Astrocyte (in vitro differentiated cells and primary cell): ENCODE measurements at regions not wholly inside any gene's neighbourhood (a gene's known extent, or its start where the extent isn't known, plus 50 kb on each side); places are given as distances from the start of the nearest gene placed in this dataset.

Experiments
- DNase-seq: peaks from one replicate; pipeline ENCODE4 v3.0.0-alpha.2; 2010; ENCODE audit warnings: low read depth
- FAIRE-seq: peaks from 2 replicates; lab custom pipeline; 2011; peaks lifted over from hg19 to GRCh38; lab: Jason Lieb, UNC
- H2AFZ ChIP-seq: 2 replicates; pipeline ENCODE4 v1.6.0; 2012; ENCODE audit warnings: low read depth, low read length, inconsistent platforms
- H3K27ac ChIP-seq: 2 replicates; pipeline ENCODE4 v1.5.1; 2011; ENCODE audit warnings: low read depth, low read length, inconsistent platforms
- H3K27me3 ChIP-seq: 2 replicates; pipeline ENCODE4 v1.6.0; 2011; ENCODE audit warnings: low read length, inconsistent platforms; ENCODE audit not compliant: insufficient read depth
- H3K36me3 ChIP-seq: 2 replicates; pipeline ENCODE4 v1.5.1; 2011; ENCODE audit warnings: low read length, inconsistent platforms; ENCODE audit not compliant: insufficient read depth
- H3K4me1 ChIP-seq: 2 replicates; pipeline ENCODE4 v1.5.1; 2011; ENCODE audit warnings: low read length, inconsistent platforms; ENCODE audit not compliant: insufficient read depth
- H3K4me2 ChIP-seq: 2 replicates; pipeline ENCODE4 v1.6.0; 2012; ENCODE audit warnings: low read length, inconsistent platforms
- H3K4me3 ChIP-seq: 2 replicates; pipeline ENCODE4 v1.5.1; 2011; ENCODE audit warnings: low read depth, mild to moderate bottlenecking, low read length, inconsistent platforms; ENCODE audit not compliant: insufficient read depth
- H3K79me2 ChIP-seq: 2 replicates; pipeline ENCODE4 v1.6.0; 2012; ENCODE audit warnings: mild to moderate bottlenecking, low read length, inconsistent platforms; ENCODE audit not compliant: insufficient read depth
- H3K9ac ChIP-seq: 2 replicates; pipeline ENCODE4 v1.6.0; 2012; ENCODE audit warnings: mild to moderate bottlenecking, low read length, inconsistent platforms
- H3K9me3 ChIP-seq: 2 replicates; pipeline ENCODE4 v1.5.1; 2012; ENCODE audit warnings: low read depth, mild to moderate bottlenecking, low read length, inconsistent platforms; ENCODE audit not compliant: insufficient read depth
- H4K20me1 ChIP-seq: 2 replicates; pipeline ENCODE4 v1.6.0; 2012; ENCODE audit warnings: low read length, inconsistent platforms; ENCODE audit not compliant: insufficient read depth
- H3K27ac Mint-ChIP-seq: one replicate; pipeline ENCODE4 v1.8.0; 2021; ENCODE audit warnings: mild to moderate bottlenecking, mixed read lengths; ENCODE audit not compliant: unreplicated experiment
- H3K27me3 Mint-ChIP-seq: one replicate; pipeline ENCODE4 v1.8.0; 2021; ENCODE audit warnings: low read depth, mixed read lengths; ENCODE audit not compliant: unreplicated experiment
- H3K36me3 Mint-ChIP-seq: one replicate; pipeline ENCODE4 v1.8.0; 2021; ENCODE audit warnings: low read depth, mixed read lengths; ENCODE audit not compliant: unreplicated experiment
- H3K4me1 Mint-ChIP-seq: one replicate; pipeline ENCODE4 v1.8.0; 2021; ENCODE audit warnings: low read depth, mixed read lengths; ENCODE audit not compliant: unreplicated experiment
- H3K4me3 Mint-ChIP-seq: one replicate; pipeline ENCODE4 v1.8.0; 2021; ENCODE audit warnings: mild to moderate bottlenecking, moderate library complexity, mixed read lengths; ENCODE audit not compliant: unreplicated experiment
- H3K9me3 Mint-ChIP-seq: one replicate; pipeline ENCODE4 v1.8.0; 2021; ENCODE audit warnings: mild to moderate bottlenecking, mixed read lengths; ENCODE audit not compliant: unreplicated experiment
- EZH2 ChIP-seq: IDR thresholded peaks from 2 replicates; pipeline ENCODE4 v1.6.1; 2012; ENCODE audit warnings: mild to moderate bottlenecking, low read length, inconsistent platforms; ENCODE audit not compliant: insufficient read depth
- TF ChIP-seq, protein P1 (sequence below): IDR thresholded peaks from 2 replicates; pipeline ENCODE4 v1.5.1; 2011; ENCODE audit warnings: low read depth, mild to moderate bottlenecking, inconsistent platforms, low read length, moderate library complexity; ENCODE audit not compliant: insufficient read depth

DNA sequence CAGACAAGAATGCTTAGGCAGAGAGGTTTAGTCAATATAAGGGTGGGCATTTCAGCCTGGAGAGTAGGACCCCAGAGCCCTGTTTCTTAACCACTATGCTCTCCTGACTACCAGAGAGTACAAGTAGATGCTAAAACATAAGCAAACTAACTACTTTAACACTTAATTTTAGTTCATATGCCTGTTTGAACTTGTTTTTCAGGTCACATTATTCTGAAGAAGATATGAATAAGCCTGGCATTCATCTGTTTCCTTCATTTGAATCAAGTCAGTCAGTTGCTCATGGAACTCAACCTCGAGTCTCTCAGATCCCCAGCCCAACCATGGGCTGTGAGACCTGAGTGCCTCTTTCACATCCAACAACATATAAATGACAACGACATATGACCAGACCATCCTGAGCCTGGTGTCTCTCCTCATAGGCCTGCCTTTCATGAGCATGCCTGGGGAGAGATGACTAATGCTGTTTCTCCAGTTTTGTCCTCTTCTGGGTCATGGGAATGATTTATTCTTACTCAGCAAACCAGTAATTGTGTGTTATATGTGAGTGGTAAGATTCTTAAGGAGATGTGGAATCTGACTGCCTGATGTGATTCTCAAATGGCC, 251.1 kb upstream of the BTG1 start:
- Histone ChIP-seq H4K20me1 (no peaks in the 10 kb centered on the region), H3K79me2 (no peaks in the 10 kb centered on the region), H3K9me3 (peaks cover 7% of the 10 kb centered on the region), H3K36me3 (no peaks in the 10 kb centered on the region), H3K27ac (no peak overlapping the region), H3K4me1 (no peaks in the 10 kb centered on the region), H3K4me2 (no peak overlapping the region), H3K9ac (no peak overlapping the region), H3K27me3 (no peaks in the 10 kb centered on the region), H3K4me3 (no peak overlapping the region), H2AFZ (no peak overlapping the region)
- TF ChIP-seq, protein P1, sequence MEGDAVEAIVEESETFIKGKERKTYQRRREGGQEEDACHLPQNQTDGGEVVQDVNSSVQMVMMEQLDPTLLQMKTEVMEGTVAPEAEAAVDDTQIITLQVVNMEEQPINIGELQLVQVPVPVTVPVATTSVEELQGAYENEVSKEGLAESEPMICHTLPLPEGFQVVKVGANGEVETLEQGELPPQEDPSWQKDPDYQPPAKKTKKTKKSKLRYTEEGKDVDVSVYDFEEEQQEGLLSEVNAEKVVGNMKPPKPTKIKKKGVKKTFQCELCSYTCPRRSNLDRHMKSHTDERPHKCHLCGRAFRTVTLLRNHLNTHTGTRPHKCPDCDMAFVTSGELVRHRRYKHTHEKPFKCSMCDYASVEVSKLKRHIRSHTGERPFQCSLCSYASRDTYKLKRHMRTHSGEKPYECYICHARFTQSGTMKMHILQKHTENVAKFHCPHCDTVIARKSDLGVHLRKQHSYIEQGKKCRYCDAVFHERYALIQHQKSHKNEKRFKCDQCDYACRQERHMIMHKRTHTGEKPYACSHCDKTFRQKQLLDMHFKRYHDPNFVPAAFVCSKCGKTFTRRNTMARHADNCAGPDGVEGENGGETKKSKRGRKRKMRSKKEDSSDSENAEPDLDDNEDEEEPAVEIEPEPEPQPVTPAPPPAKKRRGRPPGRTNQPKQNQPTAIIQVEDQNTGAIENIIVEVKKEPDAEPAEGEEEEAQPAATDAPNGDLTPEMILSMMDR = no peak
- TF ChIP-seq EZH2 = no peak
- FAIRE-seq (peak; percentile 64), DNase-seq (peak; percentile 62)
- Mint-ChIP-seq H3K27ac (peak overlapping the region; percentile 51), H3K27me3 (peaks cover 5% of the 10 kb centered on the region), H3K4me1 (peaks cover 9% of the 10 kb centered on the region), H3K36me3 (peaks cover 6% of the 10 kb centered on the region), H3K9me3 (peaks cover 17% of the 10 kb centered on the region), H3K4me3 (no peak overlapping the region)

DNA sequence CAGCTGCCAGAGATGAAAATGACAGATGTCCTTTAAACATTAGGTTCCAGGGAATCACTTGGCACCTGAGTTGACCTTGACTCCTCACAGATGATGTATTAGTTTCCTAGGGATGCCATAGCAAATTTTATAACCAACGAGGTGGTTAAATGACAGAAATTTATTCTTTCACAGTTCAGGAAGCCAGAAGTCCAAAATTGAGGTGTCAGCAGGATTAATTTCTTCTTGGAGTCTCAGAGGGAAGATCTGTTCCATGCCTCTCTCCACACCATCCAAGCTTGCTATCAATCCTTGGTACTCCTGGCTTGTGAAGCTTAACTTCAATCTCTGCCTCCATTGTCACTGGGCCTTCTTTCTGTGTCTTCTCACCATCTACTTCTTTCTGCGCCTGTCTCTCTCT, 249.7 kb upstream of the BTG1 start:
- Histone ChIP-seq H3K27ac (no peak overlapping the region), H3K9ac (no peak overlapping the region), H3K4me3 (no peak overlapping the region), H3K79me2 (no peaks in the 10 kb centered on the region), H2AFZ (no peak overlapping the region), H3K4me1 (no peaks in the 10 kb centered on the region), H3K36me3 (no peaks in the 10 kb centered on the region), H3K27me3 (no peaks in the 10 kb centered on the region), H3K4me2 (no peak overlapping the region), H3K9me3 (peaks cover 7% of the 10 kb centered on the region), H4K20me1 (no peaks in the 10 kb centered on the region)
- no peak for FAIRE-seq
- H3K9me3 Mint-ChIP-seq = peaks cover 17% of the 10 kb centered on the region
- no peak for DNase-seq
- no peak overlapping the region for H3K27ac Mint-ChIP-seq
- TF ChIP-seq EZH2 = no peak
- TF ChIP-seq, protein P1 = no peak
- peaks cover 6% of the 10 kb centered on the region for H3K36me3 Mint-ChIP-seq
- H3K4me1 Mint-ChIP-seq = peaks cover 9% of the 10 kb centered on the region
- H3K4me3 Mint-ChIP-seq = no peak overlapping the region
- H3K27me3 Mint-ChIP-seq = peaks cover 5% of the 10 kb centered on the region

DNA sequence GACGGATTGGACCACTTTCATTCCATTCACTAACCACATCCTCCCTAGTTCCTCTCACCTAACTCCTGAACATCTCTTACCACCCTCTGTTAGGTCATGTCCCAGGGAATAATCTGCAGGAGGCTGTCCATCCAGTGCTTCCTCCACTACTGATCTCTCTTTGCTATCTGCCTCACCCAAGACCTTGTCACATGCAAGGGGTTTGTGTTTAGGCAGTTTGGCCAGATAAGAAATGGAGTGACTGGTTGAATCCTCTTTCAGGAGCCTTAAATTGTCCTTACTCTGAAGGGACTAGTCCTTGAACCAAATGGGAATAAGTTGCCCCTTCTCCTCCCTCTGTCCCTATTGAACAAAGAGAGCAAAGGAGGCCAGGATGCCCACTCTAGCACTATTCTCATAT, 249.2 kb upstream of the BTG1 start:
- H3K27me3 Mint-ChIP-seq = peaks cover 5% of the 10 kb centered on the region
- Histone ChIP-seq H3K4me1 (no peaks in the 10 kb centered on the region), H3K4me3 (no peak overlapping the region), H3K27me3 (no peaks in the 10 kb centered on the region), H3K9me3 (peaks cover 7% of the 10 kb centered on the region), H3K9ac (no peak overlapping the region), H3K79me2 (no peaks in the 10 kb centered on the region), H3K36me3 (no peaks in the 10 kb centered on the region), H3K4me2 (no peak overlapping the region), H3K27ac (no peak overlapping the region), H2AFZ (no peak overlapping the region), H4K20me1 (no peaks in the 10 kb centered on the region)
- peaks cover 18% of the 10 kb centered on the region for H3K9me3 Mint-ChIP-seq
- H3K4me1 Mint-ChIP-seq = peaks cover 9% of the 10 kb centered on the region
- H3K36me3 Mint-ChIP-seq = peaks cover 6% of the 10 kb centered on the region
- TF ChIP-seq EZH2 = no peak
- TF ChIP-seq, protein P1 = no peak
- DNase-seq (no peak), FAIRE-seq (no peak)
- H3K4me3 Mint-ChIP-seq = no peak overlapping the region
- no peak overlapping the region for H3K27ac Mint-ChIP-seq
